Large intestine (tissue), 3 donors: ENCODE measurements at regions not wholly inside any gene's neighbourhood (a gene's known extent, or its start where the extent isn't known, plus 50 kb on each side); places are given as distances from the start of the nearest gene placed in this dataset.

Experiments
- DNase-seq, 2 donors: peaks; one replicate each; pipeline versions ENCODE4 v3.0.0 to v3.0.0-alpha.2; 2013
- H3K27ac ChIP-seq: one replicate; pipeline ENCODE4 v1.5.1; 2013; ENCODE audit warnings: low read length
- H3K27me3 ChIP-seq: 2 replicates; pipeline ENCODE4 v1.6.1; 2013; ENCODE audit warnings: low read length; ENCODE audit not compliant: control insufficient read depth, insufficient read depth
- H3K36me3 ChIP-seq: 2 replicates; pipeline ENCODE4 v1.6.1; 2013; ENCODE audit warnings: low read length; ENCODE audit not compliant: control insufficient read depth, insufficient read depth
- H3K4me1 ChIP-seq: one replicate; pipeline ENCODE4 v1.6.1; 2013; ENCODE audit warnings: low read length; ENCODE audit not compliant: control insufficient read depth, insufficient read depth
- H3K4me3 ChIP-seq: one replicate; pipeline ENCODE4 v1.5.1; 2013; ENCODE audit warnings: low read length
- H3K9me3 ChIP-seq: one replicate; pipeline ENCODE4 v1.6.1; 2013; ENCODE audit warnings: mild to moderate bottlenecking, low read depth, low read length, moderate library complexity; ENCODE audit not compliant: control insufficient read depth
- WGBS: methylation state at CpG from one replicate; pipeline ENCODE4 v1.1.5; 2013; ENCODE audit warnings: low lambda C conversion rate; ENCODE audit not compliant: insufficient coverage; 5-methylcytosine and 5-hydroxymethylcytosine counted together

DNA sequence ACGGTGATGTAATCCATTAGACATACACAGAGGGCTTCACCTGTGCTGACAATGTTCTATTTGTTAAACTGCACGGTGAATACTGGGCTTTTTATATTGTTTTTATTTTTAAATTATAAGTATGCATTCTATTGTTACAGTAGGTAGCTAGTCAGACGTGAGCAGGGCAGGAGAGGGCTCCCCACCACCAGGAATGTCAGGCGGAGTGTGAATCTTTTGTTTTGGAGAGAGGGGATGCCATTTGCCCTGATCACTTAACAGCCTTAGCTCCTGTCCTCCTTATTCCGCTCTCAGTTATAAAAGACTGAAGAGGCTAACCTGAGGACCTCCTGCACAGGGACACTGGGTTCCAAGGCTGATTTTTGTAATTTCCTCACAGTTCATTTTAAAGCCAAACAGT, 151.6 kb upstream of the TAPT1 start:
- H3K36me3 ChIP-seq, result no peaks in the 10 kb centered on the region
- no peak for DNase-seq
- 100% methylated on average over 1 of the region's 5 CpGs for WGBS
- no peak overlapping the region for H3K27ac ChIP-seq
- H3K4me1 ChIP-seq, result no peaks in the 10 kb centered on the region
- no peak overlapping the region for H3K4me3 ChIP-seq
- no peaks in the 10 kb centered on the region for H3K27me3 ChIP-seq
- H3K9me3 ChIP-seq, result no peaks in the 10 kb centered on the region

DNA sequence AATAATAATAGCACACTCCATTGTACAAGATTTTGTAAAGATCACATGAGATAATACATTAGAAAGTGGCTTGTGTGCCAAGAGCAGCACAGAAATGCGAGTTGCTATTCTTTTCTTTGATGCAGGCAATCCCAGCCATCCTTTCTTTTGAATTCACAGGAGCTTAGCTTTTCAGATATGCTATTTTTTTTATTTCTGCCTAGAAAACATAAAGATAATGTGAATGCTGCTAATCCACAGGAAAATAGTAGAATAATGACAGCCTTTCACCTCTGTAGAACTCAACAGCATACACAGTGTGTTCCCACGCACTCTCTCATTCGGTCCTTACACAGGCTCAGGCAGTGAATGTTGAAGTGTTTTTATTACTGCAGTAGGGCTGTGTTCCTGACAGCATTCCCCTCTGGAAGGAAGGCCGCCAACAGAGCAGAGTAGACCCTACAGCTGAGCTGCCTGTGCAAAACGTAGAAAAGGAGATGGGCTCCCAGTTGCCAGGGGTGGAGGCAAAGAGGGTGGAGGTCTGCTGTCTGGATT, 138.8 kb upstream of the TAPT1 start:
- H3K27ac ChIP-seq, result no peak overlapping the region

DNA sequence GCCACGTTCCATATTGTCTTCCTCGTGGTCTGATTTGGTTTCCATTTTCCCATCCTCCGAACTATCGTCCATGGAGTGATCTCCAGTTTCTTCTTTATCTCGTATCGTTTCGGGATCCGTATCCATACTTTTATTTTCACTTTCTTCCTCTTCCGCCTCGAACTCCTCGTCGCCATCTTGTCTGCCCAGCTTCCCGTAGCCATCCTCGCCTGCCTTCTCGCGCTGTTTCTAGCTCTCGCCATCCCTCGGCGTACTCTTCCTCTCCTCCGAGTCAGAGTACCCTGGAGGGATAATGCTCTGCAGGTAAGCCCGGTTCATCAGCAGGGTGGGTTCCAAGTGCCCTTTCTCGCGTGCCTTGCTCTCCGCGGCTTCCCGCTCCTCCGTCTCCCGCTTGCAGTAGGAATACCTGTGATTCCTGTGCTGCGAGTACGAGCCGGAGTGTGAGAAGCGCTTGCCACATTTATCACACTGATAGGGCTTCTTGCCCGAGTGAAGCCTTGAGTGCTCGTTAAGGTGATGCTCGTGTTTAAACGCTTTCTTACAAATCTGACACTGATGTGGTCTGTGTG, 134.5 kb upstream of the TAPT1 start:
- H3K4me1 ChIP-seq, result no peaks in the 10 kb centered on the region
- no peak for DNase-seq
- H3K27me3 ChIP-seq, result no peaks in the 10 kb centered on the region
- no peak overlapping the region for H3K4me3 ChIP-seq
- H3K27ac ChIP-seq, result no peak overlapping the region
- no peaks in the 10 kb centered on the region for H3K36me3 ChIP-seq
- 98% methylated on average over 13 of the region's 36 CpGs for WGBS
- H3K9me3 ChIP-seq, result no peaks in the 10 kb centered on the region

More for the DNA sequence above, 138.8 kb upstream of the TAPT1 start:
- WGBS, result 75% methylated on average over 2 of the region's 5 CpGs
- no peaks in the 10 kb centered on the region for H3K36me3 ChIP-seq
- no peak overlapping the region for H3K4me3 ChIP-seq
- no peak for DNase-seq
- H3K9me3 ChIP-seq, result no peaks in the 10 kb centered on the region
- no peaks in the 10 kb centered on the region for H3K27me3 ChIP-seq
- no peaks in the 10 kb centered on the region for H3K4me1 ChIP-seq

DNA sequence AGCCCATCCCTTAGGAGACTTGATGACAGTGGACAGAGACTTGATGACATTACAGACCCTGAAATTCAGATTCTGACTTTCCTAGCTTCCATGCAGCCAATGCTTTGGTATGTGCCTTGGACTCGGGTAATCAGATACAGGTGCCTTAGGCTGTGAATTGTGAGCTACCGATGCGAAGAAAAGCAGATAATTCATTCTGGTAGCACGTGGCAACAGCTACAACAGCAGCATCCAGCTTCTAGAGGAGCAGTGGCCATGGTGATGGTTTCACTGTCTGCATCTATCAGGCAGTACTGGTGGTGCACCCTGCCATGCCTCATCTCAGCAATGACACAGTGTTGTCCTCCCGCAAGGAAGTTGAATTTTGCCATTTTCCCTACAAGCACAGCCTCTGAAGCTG, 126.9 kb upstream of the TAPT1 start:
- no peak for DNase-seq
- no peaks in the 10 kb centered on the region for H3K4me1 ChIP-seq
- no peaks in the 10 kb centered on the region for H3K36me3 ChIP-seq
- no peaks in the 10 kb centered on the region for H3K27me3 ChIP-seq
- no peak overlapping the region for H3K4me3 ChIP-seq
- no CpG with 5 or more reads among the region's 5 CpGs for WGBS
- no peaks in the 10 kb centered on the region for H3K9me3 ChIP-seq
- no peak overlapping the region for H3K27ac ChIP-seq

- Histone ChIP-seq H3K27ac (no peak overlapping the region), H3K36me3 (no peaks in the 10 kb centered on the region), H3K9me3 (no peaks in the 10 kb centered on the region), H3K27me3 (no peaks in the 10 kb centered on the region), H3K4me1 (no peaks in the 10 kb centered on the region), H3K4me3 (no peak overlapping the region)
- DNase-seq, result no peak
- 0% methylated on average over 1 of the region's 8 CpGs for WGBS
These were observed 124.9 kb upstream of the TAPT1 start for GRCh38 chr4:16351161-16351560.

DNA sequence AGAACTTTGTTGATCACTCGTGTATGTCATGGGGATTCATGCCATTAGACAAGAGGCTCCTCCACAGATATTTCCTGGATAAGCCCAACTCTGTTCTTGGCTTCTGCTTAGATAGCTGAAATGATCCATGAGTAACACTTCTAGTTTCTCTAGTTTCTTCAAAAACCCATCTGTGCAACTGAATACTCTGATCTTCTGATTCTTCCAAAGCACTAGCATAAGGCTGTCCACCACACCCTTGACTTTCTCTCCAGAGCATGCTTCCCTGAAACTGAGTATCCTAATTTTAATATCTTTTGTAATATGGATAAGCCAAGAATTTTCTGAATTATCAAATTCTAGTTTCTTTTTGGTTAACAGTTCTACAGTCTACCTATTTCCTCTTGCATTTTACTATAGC, 118.6 kb upstream of the TAPT1 start:
- Histone ChIP-seq H3K27ac (no peak overlapping the region), H3K9me3 (no peaks in the 10 kb centered on the region), H3K4me3 (no peak overlapping the region), H3K27me3 (no peaks in the 10 kb centered on the region), H3K4me1 (no peaks in the 10 kb centered on the region), H3K36me3 (no peaks in the 10 kb centered on the region)
- no peak for DNase-seq
- WGBS, result 80% methylated on average over 1 of the region's 1 CpG

DNA sequence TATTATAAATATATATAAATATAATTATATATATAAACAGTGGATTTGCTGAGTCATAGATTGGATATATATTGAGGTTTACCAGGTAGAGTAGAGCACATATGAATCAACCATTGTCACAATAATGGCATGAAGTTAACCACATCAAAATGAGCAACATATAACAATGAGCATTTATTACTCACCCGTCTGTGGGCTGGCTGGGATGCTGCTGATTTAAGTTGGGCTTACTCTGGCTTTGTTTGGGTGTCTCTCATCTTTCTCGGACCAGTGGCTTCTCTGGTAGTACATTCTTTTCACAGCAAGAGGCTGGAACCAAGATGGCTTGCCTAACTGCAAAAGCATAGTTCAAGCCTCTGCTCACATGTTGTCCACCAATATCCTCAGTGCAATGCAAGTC, 111.7 kb upstream of the TAPT1 start:
- WGBS, result no CpG with 5 or more reads among the region's 2 CpGs
- H3K27me3 ChIP-seq, result no peaks in the 10 kb centered on the region

DNA sequence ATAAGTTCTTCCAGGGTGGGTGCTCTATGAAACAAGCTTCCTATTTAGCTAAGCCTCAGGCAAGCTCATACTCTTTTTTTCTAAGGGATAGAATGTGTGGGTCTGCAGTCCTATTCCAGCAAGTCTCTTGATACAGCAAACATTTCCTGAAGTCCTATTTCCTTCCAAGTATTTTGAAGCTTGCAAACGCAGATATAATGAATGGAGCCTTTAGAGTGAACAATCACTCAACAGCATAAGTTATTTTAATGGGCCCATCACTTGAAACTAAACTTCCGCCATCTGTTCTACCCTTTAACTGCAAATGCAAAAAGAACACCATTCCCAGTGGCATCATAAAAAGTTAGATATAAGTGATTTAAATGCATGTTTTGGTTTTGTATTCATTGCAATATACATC, 108.3 kb upstream of the TAPT1 start:
- H3K4me1 ChIP-seq, result no peaks in the 10 kb centered on the region
- no CpG with 5 or more reads among the region's 2 CpGs for WGBS

More for the DNA sequence above, 111.7 kb upstream of the TAPT1 start:
- no peak overlapping the region for H3K4me3 ChIP-seq
- no peak for DNase-seq
- no peaks in the 10 kb centered on the region for H3K9me3 ChIP-seq
- H3K36me3 ChIP-seq, result no peaks in the 10 kb centered on the region
- H3K27ac ChIP-seq, result no peak overlapping the region
- no peaks in the 10 kb centered on the region for H3K4me1 ChIP-seq

DNA sequence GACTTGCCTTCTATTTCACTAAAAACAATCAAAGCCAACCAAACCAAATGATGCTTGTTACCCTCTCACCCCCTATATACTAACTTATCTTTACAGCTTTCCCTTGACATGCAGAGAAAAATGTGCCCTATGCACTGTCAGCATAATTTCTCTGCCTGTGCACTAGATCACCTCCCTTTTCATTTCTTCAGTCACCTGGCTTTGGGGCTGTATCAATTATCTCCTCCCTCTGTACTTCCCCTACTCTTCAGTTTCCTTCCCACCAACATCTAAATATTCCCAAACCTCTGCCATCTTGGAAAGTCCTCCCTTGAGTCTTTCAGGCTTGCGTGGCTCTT, 103.5 kb upstream of the TAPT1 start:
- DNase-seq, result no peak
- no peak overlapping the region for H3K27ac ChIP-seq
- H3K36me3 ChIP-seq, result no peaks in the 10 kb centered on the region
- H3K27me3 ChIP-seq, result no peaks in the 10 kb centered on the region
- no peak overlapping the region for H3K4me3 ChIP-seq
- no peaks in the 10 kb centered on the region for H3K9me3 ChIP-seq
- no peaks in the 10 kb centered on the region for H3K4me1 ChIP-seq
- 100% methylated on average over 1 of the region's 1 CpG for WGBS

More for the DNA sequence above, 108.3 kb upstream of the TAPT1 start:
- no peak overlapping the region for H3K4me3 ChIP-seq
- H3K27ac ChIP-seq, result no peak overlapping the region
- H3K36me3 ChIP-seq, result no peaks in the 10 kb centered on the region
- no peak for DNase-seq
- no peaks in the 10 kb centered on the region for H3K9me3 ChIP-seq
- no peaks in the 10 kb centered on the region for H3K27me3 ChIP-seq

- Histone ChIP-seq H3K9me3 (no peaks in the 10 kb centered on the region), H3K36me3 (no peaks in the 10 kb centered on the region), H3K27ac (no peak overlapping the region), H3K4me3 (no peak overlapping the region), H3K4me1 (no peaks in the 10 kb centered on the region), H3K27me3 (no peaks in the 10 kb centered on the region)
- WGBS, result no CpG with 5 or more reads among the region's 2 CpGs
- no peak for DNase-seq
These were observed 103.0 kb upstream of the TAPT1 start for GRCh38 chr4:16329125-16329796.

DNA sequence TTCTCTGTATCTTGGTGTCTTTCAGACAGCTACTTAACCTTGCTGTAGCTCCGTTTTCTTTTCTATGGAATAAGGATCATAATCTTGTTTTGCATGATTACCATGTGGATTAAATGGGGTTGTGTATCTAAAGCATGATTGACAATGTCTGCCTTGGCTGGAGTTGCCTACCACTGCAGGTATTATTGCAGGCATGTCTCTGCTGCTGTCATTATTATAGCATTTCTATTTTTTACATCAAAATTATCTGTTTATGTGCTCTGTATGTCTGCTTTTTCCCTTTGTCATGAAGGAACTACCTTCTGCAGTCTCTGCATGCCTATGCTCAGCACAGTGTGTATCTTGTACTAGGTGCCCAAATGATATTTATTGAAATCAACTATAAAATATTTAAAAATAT, 95.9 kb upstream of the TAPT1 start:
- no peak for DNase-seq
- WGBS, result 17% methylated on average over 1 of the region's 1 CpG
- H3K4me1 ChIP-seq, result no peaks in the 10 kb centered on the region
- no peaks in the 10 kb centered on the region for H3K27me3 ChIP-seq
- H3K36me3 ChIP-seq, result no peaks in the 10 kb centered on the region
- no peaks in the 10 kb centered on the region for H3K9me3 ChIP-seq
- H3K4me3 ChIP-seq, result no peak overlapping the region
- no peak overlapping the region for H3K27ac ChIP-seq
